ENCODE measurements at regions not wholly inside any gene's neighbourhood (a gene's known extent, or its start where the extent isn't known, plus 50 kb on each side); places are given as distances from the start of the nearest gene placed in this dataset.
A peak's percentile ranks its signal among the peaks of the same experiment; 100 is the strongest.
"Not testable (repeated sequence)": the region's sequence is repeated elsewhere in the genome, so short reads cannot be mapped to it uniquely, and the experiment has no call there.

- not testable (repeated sequence) for DNase-seq
Measured at GRCh38 chr2:88802026-88802425, 110.6 kb downstream of the RPIA start.

DNA sequence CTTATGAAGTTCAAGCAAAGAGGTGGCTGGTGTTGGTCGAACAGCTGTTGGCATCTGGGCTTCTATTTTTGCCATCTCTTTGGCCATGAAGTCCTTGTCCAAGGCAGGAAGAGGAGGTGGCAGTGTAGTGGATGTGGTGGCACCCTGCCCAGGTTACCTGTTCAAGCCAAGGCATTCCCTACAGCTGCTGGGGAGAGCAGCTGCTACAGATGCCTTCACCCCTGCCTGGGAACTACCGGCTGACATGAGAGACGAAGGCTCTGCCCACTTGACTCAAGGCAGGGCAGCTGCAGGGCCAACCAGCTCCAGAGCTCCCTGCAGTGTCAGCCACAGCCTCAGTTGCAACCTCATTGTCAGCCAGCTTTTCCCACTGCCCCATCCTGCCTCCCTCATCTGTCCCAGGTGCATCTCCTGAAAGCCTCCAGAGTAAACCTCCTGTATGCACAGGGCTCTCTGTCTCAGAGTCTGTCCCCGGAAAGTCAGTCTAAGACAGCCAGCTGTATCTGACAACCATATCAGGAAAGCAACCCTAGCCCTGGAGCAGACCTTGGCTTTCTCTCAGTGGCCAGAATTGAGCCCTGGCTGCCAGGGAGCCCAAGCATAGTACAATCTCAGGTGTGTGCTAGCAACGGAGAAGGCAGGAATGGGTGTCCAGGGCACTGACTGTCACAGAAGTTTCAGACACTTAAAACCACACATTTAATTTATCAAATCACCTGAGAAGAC, 115.9 kb downstream of the RPIA start:
- DNase-seq: no peak

- DNase-seq: no peak
Measured at GRCh38 chr2:88808083-88808482, 116.6 kb downstream of the RPIA start.

DNA sequence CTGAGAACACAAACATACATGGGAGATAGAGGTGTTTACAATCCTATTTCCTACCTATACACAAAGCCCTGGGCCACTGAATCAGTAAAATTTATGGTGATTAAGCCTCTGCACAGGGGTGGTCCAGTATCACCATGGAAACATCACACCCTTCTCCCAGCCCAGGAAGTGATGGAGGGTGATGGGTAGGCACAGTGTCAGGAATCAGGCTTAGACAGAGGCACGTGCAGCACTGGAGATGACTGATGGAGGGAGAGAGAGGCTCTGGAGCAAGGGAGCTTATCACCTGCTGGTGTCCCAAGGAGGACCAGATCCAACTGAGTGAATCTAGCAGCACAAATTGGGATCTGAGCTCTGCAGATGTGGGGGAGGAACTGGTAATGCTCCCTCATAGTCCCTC, 117.2 kb downstream of the RPIA start:
- DNase-seq: no peak

- DNase-seq: no peak
Measured at GRCh38 chr2:88809216-88809615, 117.7 kb downstream of the RPIA start.

GRCh38 chr2:88810017-88810416, 118.5 kb downstream of the RPIA start:
- DNase-seq: peak; percentile 30

DNA sequence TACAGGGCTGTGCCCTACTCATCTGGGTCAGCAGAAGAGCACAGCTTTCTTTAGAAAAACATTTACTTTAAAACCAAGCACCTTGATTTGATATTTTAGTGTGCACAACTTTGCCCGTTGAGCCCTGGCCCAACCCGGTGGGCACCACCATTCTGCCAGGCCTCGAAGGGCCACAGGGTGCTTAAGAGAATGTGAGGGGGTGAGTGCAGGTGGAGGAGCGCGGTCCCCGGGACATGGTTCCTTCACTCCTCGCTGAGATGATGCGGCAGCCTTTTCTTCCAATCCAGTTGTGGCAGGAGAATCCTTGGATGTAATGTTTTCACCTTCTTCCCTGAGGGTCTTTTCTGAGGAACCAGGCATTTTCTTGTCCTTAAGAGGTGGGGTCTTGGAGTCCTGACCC, 119.0 kb downstream of the RPIA start:
- no peak for DNase-seq

- DNase-seq: peak; percentile 43
Measured at GRCh38 chr2:88811233-88811632, 119.8 kb downstream of the RPIA start.

DNA sequence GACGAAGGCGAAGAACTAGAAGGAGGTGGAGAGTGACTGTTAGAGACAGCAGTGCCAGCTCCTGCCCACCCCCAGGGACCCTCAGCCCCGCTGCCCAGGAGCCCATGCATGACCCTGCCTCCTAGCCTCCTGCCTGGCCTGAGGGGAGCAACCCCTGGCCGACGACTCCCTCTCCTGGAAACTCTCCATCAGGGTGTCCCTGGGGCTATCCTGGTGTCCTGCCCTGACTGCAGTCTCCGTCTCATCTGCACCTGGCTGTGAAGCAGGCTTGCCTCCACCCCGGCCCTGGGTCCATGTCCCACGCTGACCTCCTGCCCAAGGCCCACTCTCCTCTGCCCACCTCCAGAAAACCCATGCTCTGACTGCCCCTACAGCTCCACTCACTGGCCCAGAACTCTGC, 120.2 kb downstream of the RPIA start:
- no peak for DNase-seq

GRCh38 chr2:88813612-88814011, 122.1 kb downstream of the RPIA start:
- no peak for DNase-seq

DNA sequence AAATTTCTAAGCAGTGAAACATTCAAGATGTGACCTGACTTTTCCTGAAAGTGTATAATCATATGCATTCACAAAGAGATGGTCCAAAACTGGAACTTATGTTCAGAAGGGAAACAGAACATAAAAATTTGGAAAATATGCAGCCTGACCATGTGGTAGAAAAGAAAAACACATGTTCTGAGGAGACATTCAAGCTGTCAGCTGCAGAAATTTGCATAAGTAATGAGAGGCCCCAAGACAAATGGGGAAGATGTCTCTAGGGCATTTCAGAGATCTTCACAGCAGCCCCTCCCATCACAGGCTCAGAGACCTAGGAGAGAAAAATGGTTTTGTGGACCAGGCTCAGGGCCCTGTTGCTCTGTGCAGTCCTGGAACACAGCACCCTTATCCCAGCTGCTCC, 123.8 kb downstream of the RPIA start:
- no peak for DNase-seq

DNA sequence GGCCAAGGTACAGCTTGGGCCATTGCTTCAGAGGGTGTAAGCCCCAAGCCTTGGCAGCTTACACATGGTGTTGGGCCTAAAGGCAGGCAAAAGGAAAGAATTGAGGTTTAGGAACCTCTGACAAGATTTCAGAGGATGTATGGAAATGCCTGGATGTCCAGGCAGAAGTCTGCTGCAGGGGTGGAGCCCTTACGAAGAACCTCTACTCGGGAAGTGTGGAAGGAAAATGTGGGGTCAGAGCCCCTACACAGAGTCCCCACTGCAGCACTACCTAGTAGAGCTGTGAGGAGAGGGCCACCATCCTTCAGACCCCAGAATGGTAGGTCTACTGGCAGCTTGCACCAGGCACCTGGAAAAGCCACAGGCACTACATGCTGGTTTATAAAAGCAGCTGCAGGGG, 124.2 kb downstream of the RPIA start:
- no peak for DNase-seq

- DNase-seq: no peak
Measured at GRCh38 chr2:88818381-88818780, 126.9 kb downstream of the RPIA start.

DNA sequence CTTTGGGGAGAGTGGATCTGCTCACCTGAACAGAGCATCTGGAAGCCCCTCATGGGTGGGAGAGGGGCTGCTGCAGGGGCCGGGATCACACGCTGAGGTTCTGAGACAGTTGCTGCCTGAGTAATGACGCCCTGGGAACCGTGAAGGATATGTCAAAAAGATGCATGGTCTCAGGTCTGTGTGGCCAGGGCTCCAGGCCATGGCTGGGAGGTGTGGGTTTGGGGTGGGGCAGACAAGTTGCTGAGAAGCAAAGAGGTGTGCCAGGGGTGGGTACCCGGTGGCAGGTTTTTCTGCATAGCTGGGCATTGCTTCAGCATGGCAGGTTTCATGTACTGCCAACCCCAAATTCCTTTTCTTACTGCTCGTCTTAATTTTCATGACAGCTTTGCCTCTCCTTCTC, 133.5 kb downstream of the RPIA start:
- DNase-seq: no peak

GRCh38 chr2:88826399-88826798, 134.9 kb downstream of the RPIA start:
- no peak for DNase-seq

- no peak for DNase-seq
Measured at GRCh38 chr2:88827821-88828220, 136.3 kb downstream of the RPIA start.

DNA sequence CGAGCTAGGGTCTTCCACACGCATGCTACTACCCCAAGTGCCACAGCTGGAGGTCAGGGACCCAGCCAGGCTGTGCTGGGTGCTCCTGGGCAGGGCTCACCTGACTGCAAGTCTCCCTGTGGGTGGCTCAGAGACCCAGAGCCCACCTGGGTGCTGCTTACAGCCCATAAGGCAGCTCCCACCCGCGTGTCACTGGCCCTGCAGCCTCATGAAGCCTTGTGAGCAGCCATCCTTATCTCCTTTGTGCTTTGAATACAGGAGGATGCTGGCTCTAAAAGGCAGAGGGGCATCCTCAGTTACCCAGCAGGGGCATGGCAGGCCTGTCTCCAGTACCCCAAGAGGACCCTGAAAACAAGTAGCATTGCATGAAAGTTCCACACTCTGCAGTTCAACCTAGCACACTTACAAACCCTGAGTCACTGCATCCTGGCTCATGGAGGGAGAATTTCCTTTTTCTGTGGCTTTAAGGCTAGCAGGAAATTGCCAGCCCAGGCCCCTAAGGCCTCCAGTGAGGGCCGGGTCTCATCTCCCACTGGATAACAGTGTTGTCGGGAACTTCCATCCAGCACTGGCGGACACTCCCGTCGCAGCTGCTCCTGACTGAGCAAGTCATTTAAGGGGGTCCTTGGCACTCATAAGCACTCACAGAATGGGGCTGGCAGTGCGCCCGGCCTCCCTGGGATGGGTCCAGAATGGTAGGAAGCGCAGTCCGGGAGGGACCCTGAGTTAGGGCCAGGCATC, 137.1 kb downstream of the RPIA start:
- DNase-seq: peak; percentile 86

- DNase-seq: no peak
Measured at GRCh38 chr2:88829607-88830463, 138.4 kb downstream of the RPIA start.

DNA sequence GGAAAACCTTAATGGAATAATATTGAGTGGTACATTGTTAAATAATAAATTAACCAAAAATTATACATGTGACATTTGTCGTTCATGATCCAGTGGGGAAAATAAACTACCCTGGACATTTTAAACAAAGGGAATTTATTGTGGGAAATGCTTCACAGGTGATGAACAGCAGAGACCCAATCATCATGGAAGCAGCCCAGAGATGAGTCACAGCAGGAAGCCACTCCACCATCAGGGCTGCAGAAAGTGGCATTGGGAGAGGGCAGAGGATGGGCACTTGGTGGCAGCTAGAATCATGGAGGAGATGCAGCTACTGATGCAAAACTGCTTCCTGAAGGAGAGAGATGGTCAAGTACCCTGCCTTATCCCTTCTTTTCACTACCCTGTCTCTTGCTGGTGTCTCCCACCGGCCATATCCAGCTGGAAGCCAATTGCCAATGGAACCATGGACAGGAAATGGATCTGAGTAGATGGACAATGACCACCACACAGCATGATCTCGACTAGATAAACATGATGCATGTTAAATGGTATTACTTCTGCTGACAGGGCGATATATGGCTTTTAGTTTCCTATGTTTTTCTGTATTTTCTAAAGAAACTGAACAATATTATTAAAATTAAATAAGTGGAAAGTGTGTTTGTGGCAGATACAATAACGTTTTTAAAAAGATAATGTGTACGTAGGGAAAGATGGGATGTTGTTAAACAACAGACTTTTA, 139.8 kb downstream of the RPIA start:
- DNase-seq: no peak

- peak; percentile 36 for DNase-seq
Measured at GRCh38 chr2:88831792-88832248, 140.3 kb downstream of the RPIA start.

GRCh38 chr2:88832311-88832991, 141.0 kb downstream of the RPIA start:
- DNase-seq: no peak

GRCh38 chr2:88832992-88833389, 141.5 kb downstream of the RPIA start:
- DNase-seq: no peak
